ENCODE measurements at regions not wholly inside any gene's neighbourhood (a gene's known extent, or its start where the extent isn't known, plus 50 kb on each side); places are given as distances from the start of the nearest gene placed in this dataset.

DNA sequence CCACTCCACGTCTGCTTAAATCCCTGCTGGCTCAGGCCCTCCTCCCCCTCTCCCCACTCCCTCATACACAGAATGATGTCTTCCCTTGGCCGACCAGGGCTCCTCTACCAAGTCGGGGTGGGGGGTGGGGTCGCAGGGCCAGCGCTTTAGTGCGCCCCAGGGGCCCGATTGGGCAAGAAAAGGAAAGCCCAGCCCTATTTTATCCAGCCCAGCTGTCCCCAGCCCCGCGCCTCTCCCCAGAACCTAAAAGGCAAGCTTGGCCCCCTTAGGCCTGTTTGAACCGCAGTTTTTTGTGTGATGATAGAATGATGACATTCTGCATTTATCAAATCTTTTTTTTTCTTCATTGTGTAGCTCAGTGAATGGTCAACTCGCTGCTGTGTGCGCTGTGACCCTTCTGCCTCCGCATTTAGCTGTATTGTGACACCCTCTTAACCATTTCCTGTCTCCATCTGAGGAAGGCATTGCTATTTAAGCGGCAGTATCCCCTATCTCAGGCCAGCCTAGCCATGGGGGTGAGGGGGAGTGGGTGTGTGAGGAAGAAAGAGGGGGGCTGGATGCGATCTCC, 231.4 kb downstream of the HAUS1 start:
- Histone ChIP-seq H3K4me3 (ENCODE audit: control insufficient read depth in 1 of 7, extremely low read depth in 1 of 7, insufficient read depth in 4 of 7, low read depth in 2 of 7, low read length in 6 of 7) (no peak overlapping the region), H3K27ac (ENCODE audit: insufficient read depth in 1 of 2, low read depth in 1 of 2, low read length in 2 of 2, poor library complexity in 1 of 2, severe bottlenecking in 2 of 2) (no peak overlapping the region), H3K4me1 (ENCODE audit: control extremely low read depth in 1 of 4, control insufficient read depth in 4 of 4, insufficient read depth in 4 of 4, low read length in 3 of 4) (peaks cover 0 to 58% (median 39%) of the 10 kb centered on the region in 4 experiments), H3K9me3 (ENCODE audit: control extremely low read depth in 1 of 5, control insufficient read depth in 4 of 5, insufficient read depth in 2 of 5, low read depth in 1 of 5, low read length in 4 of 5) (no peaks in the 10 kb centered on the region), H3K36me3 (ENCODE audit: control insufficient read depth in 4 of 4, insufficient read depth in 4 of 4, low read length in 3 of 4) (no peaks in the 10 kb centered on the region), H3K27me3 (replicated peaks in 2 of 5; ENCODE audit: control insufficient read depth in 4 of 5, insufficient read depth in 5 of 5, low read length in 4 of 5) (peaks cover 0 to 69% (median 42%) of the 10 kb centered on the region in 5 experiments)
- CTCF ChIA-PET: no interaction called here
- 13% methylated on average over 6 of the region's 15 CpGs for WGBS (ENCODE audit: insufficient coverage)
- POLR2A ChIA-PET: no interaction called here
- peak in 1 of 3 donors; percentile 23 for DNase-seq

DNA sequence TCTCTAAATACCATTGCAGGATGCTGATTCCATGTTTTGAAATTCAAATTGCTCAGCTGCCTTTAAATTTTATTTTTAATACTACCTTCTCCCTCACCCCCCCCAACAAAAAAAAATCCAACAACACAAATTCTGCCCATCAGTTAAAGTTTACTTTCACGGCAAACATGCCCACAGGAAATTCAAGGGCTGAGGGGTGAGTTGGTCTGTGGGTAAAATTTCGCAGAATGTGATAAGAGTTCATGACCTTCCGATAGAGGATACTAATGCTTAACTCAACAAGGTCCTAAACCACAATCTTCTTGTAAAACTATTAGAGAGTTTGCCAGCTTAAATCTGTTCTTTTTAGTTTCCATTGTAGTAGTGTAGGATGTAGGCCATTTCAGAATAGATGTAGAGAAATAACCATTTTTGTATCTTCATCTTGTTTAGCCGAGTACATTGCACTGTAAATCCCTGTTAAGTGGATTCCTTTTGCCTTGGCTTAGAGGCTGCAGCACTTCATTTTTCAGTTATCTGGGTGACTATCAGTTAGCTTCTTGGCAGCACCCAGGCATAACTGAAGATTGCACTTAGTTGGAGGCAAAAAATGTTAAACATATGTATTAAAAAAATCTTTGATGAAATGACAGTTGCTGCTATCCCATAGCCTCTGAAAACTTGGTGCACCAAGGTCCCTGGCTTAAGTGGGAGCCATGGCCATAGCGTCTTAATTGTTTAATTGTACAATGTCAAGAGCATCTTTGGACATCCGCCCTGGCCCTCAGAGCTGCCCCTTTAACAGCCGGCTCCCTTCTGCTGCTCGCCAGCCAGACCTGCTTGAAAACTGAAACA, 232.3 kb downstream of the HAUS1 start:
- ChIA-PET CTCF (no interaction called here), POLR2A (no interaction called here)
- WGBS (ENCODE audit: insufficient coverage): 55% methylated on average over 2 of the region's 8 CpGs
- Histone ChIP-seq H3K36me3 (ENCODE audit: control insufficient read depth in 4 of 4, insufficient read depth in 4 of 4, low read length in 3 of 4) (no peaks in the 10 kb centered on the region), H3K27ac (ENCODE audit: insufficient read depth in 1 of 2, low read depth in 1 of 2, low read length in 2 of 2, poor library complexity in 1 of 2, severe bottlenecking in 2 of 2) (no peak overlapping the region), H3K4me1 (ENCODE audit: control extremely low read depth in 1 of 4, control insufficient read depth in 4 of 4, insufficient read depth in 4 of 4, low read length in 3 of 4) (peaks cover 0 to 58% (median 39%) of the 10 kb centered on the region in 4 experiments), H3K4me3 (ENCODE audit: control insufficient read depth in 1 of 7, extremely low read depth in 1 of 7, insufficient read depth in 4 of 7, low read depth in 2 of 7, low read length in 6 of 7) (no peak overlapping the region), H3K9me3 (ENCODE audit: control extremely low read depth in 1 of 5, control insufficient read depth in 4 of 5, insufficient read depth in 2 of 5, low read depth in 1 of 5, low read length in 4 of 5) (no peaks in the 10 kb centered on the region), H3K27me3 (replicated peaks in 2 of 5; ENCODE audit: control insufficient read depth in 4 of 5, insufficient read depth in 5 of 5, low read length in 4 of 5) (peaks cover 0 to 62% (median 37%) of the 10 kb centered on the region in 5 experiments)
- no peak for DNase-seq

DNA sequence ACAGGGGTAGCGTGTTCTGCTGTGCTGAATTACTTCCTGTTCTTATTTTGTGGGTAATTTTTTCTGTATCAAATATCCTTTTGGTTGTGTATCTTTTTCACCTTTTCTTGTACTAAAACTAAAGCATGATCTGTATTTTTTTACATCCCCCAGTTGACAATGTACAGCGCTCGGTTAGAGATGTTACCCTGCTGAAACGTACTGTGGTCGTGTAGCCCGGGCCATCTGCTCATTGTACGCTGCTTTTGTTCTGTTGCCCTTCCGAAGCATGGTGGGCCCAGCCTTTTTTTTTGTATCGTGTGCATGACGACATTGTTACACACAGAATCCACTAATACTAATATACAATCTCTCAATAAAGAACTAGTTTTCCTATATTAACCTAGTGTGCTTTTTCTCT, 233.1 kb downstream of the HAUS1 start:
- H3K4me1 ChIP-seq (ENCODE audit: control extremely low read depth in 1 of 4, control insufficient read depth in 4 of 4, insufficient read depth in 4 of 4, low read length in 3 of 4): peaks cover 0 to 65% (median 40%) of the 10 kb centered on the region in 4 experiments
- H3K9me3 ChIP-seq (ENCODE audit: control extremely low read depth in 1 of 5, control insufficient read depth in 4 of 5, insufficient read depth in 2 of 5, low read depth in 1 of 5, low read length in 4 of 5): no peaks in the 10 kb centered on the region
- H3K27me3 ChIP-seq (replicated peaks in 2 of 5; ENCODE audit: control insufficient read depth in 4 of 5, insufficient read depth in 5 of 5, low read length in 4 of 5): peaks cover 0 to 57% (median 34%) of the 10 kb centered on the region in 5 experiments
- ChIA-PET CTCF (interaction anchor here (1.6 kb wide), 1 partner anchor 56 kb away, joined by 5 read pairs; no protein-coding TSS in a partner anchor), POLR2A (no interaction called here)
- 76% methylated on average over 9 of the region's 10 CpGs for WGBS (ENCODE audit: insufficient coverage)
- no peak overlapping the region for H3K4me3 ChIP-seq (ENCODE audit: control insufficient read depth in 1 of 7, extremely low read depth in 1 of 7, insufficient read depth in 4 of 7, low read depth in 2 of 7, low read length in 6 of 7)
- H3K36me3 ChIP-seq (ENCODE audit: control insufficient read depth in 4 of 4, insufficient read depth in 4 of 4, low read length in 3 of 4): no peaks in the 10 kb centered on the region
- no peak overlapping the region for H3K27ac ChIP-seq (ENCODE audit: insufficient read depth in 1 of 2, low read depth in 1 of 2, low read length in 2 of 2, poor library complexity in 1 of 2, severe bottlenecking in 2 of 2)
- DNase-seq: no peak

DNA sequence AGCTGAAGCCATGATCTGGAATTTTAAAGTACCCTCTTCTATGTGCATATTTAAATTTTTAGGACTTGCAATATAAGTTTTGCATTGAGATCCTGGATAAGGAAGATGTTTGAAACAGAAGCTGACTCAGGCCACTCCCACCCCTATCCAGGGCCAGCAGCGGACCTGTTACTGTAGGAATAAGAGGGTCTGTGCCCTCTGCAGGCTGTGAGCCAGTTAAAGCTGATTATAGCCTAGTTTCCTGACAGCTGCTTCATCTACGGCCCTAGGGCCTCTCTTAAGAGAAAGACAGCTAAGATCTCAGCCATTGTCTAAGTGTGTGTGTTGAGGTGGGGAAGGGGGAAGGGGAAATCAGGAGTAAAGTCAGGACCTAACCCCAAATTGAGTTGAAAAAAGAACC, 234.0 kb downstream of the HAUS1 start:
- ChIA-PET POLR2A (no interaction called here), CTCF (interaction anchor here (1.6 kb wide), 1 partner anchor 57 kb away, joined by 5 read pairs; no protein-coding TSS in a partner anchor)
- Histone ChIP-seq H3K9me3 (ENCODE audit: control extremely low read depth in 1 of 5, control insufficient read depth in 4 of 5, insufficient read depth in 2 of 5, low read depth in 1 of 5, low read length in 4 of 5) (no peaks in the 10 kb centered on the region), H3K27me3 (replicated peaks in 2 of 5; ENCODE audit: control insufficient read depth in 4 of 5, insufficient read depth in 5 of 5, low read length in 4 of 5) (peaks cover 0 to 47% (median 25%) of the 10 kb centered on the region in 5 experiments), H3K27ac (ENCODE audit: insufficient read depth in 1 of 2, low read depth in 1 of 2, low read length in 2 of 2, poor library complexity in 1 of 2, severe bottlenecking in 2 of 2) (no peak overlapping the region), H3K4me1 (ENCODE audit: control extremely low read depth in 1 of 4, control insufficient read depth in 4 of 4, insufficient read depth in 4 of 4, low read length in 3 of 4) (peaks cover under 1 to 70% (median 39%) of the 10 kb centered on the region in 4 experiments), H3K36me3 (ENCODE audit: control insufficient read depth in 4 of 4, insufficient read depth in 4 of 4, low read length in 3 of 4) (no peaks in the 10 kb centered on the region), H3K4me3 (ENCODE audit: control insufficient read depth in 1 of 7, extremely low read depth in 1 of 7, insufficient read depth in 4 of 7, low read depth in 2 of 7, low read length in 6 of 7) (no peak overlapping the region)
- no peak for DNase-seq
- 40% methylated on average over 1 of the region's 2 CpGs for WGBS (ENCODE audit: insufficient coverage)

DNA sequence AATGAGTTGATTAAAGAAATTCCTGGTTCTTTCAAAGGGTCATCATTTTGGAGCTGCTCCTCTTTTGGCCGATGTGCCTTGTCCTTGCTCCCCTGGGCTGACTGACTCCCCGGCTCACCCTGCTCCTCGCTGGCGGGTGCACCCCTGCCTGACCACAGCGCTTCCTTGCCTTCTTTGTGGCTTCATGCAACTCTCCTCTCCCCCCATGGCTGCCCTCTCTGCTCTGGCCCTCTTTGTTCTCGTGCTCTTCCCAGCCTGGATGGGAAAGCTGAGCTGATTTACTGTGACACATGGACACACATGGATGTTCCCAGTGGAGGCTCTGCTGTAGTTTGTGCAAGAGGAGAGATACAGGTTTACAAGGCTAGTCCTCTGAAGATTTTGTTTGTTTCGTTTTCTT, 234.6 kb downstream of the HAUS1 start:
- ChIA-PET CTCF (interaction anchor here (1.6 kb wide), 1 partner anchor 58 kb away, joined by 5 read pairs; no protein-coding TSS in a partner anchor), POLR2A (no interaction called here)
- Histone ChIP-seq H3K4me3 (ENCODE audit: control insufficient read depth in 1 of 7, extremely low read depth in 1 of 7, insufficient read depth in 4 of 7, low read depth in 2 of 7, low read length in 6 of 7) (no peak overlapping the region), H3K9me3 (ENCODE audit: control extremely low read depth in 1 of 5, control insufficient read depth in 4 of 5, insufficient read depth in 2 of 5, low read depth in 1 of 5, low read length in 4 of 5) (no peaks in the 10 kb centered on the region), H3K27ac (ENCODE audit: insufficient read depth in 1 of 2, low read depth in 1 of 2, low read length in 2 of 2, poor library complexity in 1 of 2, severe bottlenecking in 2 of 2) (no peak overlapping the region), H3K27me3 (replicated peaks in 2 of 5; ENCODE audit: control insufficient read depth in 4 of 5, insufficient read depth in 5 of 5, low read length in 4 of 5) (peaks cover 0 to 42% (median 22%) of the 10 kb centered on the region in 5 experiments), H3K4me1 (ENCODE audit: control extremely low read depth in 1 of 4, control insufficient read depth in 4 of 4, insufficient read depth in 4 of 4, low read length in 3 of 4) (peaks cover 4 to 70% (median 38%) of the 10 kb centered on the region in 4 experiments), H3K36me3 (ENCODE audit: control insufficient read depth in 4 of 4, insufficient read depth in 4 of 4, low read length in 3 of 4) (no peaks in the 10 kb centered on the region)
- WGBS (ENCODE audit: insufficient coverage): 38% methylated on average over 6 of the region's 7 CpGs
- DNase-seq: peak in 1 of 3 donors; percentile 45

DNA sequence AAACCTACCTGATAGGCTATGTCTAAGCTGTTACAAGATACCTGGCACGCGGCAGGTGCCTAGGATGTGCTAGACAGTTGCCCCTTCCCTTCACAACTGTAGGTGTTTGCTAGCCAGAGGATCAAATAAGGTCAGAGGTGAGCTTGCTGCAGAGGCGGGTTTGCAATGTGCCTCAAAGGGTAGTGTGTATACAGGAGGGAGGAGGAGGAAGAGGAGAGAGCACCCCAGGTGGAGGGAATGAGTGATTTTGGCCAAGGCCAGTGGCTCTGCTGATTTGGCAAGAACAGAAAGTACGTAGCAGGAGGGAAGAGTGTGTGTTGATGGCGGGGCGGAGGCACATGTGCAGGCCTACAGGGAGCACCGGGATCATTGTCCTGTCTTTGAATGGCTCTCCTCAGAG, 236.5 kb downstream of the HAUS1 start:
- ChIA-PET CTCF (interaction anchor here (2.1 kb wide), 1 partner anchor 60 kb away, joined by 10 read pairs; no protein-coding TSS in a partner anchor), POLR2A (no interaction called here)
- Histone ChIP-seq H3K27me3 (replicated peaks in 2 of 5; ENCODE audit: control insufficient read depth in 4 of 5, insufficient read depth in 5 of 5, low read length in 4 of 5) (peaks cover 0 to 25% (median 10%) of the 10 kb centered on the region in 5 experiments), H3K4me3 (ENCODE audit: control insufficient read depth in 1 of 7, extremely low read depth in 1 of 7, insufficient read depth in 4 of 7, low read depth in 2 of 7, low read length in 6 of 7) (no peak overlapping the region), H3K4me1 (ENCODE audit: control extremely low read depth in 1 of 4, control insufficient read depth in 4 of 4, insufficient read depth in 4 of 4, low read length in 3 of 4) (peaks cover 4 to 69% (median 39%) of the 10 kb centered on the region in 4 experiments), H3K27ac (ENCODE audit: insufficient read depth in 1 of 2, low read depth in 1 of 2, low read length in 2 of 2, poor library complexity in 1 of 2, severe bottlenecking in 2 of 2) (no peak overlapping the region), H3K36me3 (ENCODE audit: control insufficient read depth in 4 of 4, insufficient read depth in 4 of 4, low read length in 3 of 4) (no peaks in the 10 kb centered on the region), H3K9me3 (ENCODE audit: control extremely low read depth in 1 of 5, control insufficient read depth in 4 of 5, insufficient read depth in 2 of 5, low read depth in 1 of 5, low read length in 4 of 5) (no peaks in the 10 kb centered on the region)
- WGBS (ENCODE audit: insufficient coverage): 100% methylated on average over 7 of the region's 7 CpGs
- DNase-seq: no peak
